GM12878 (cell line): ENCODE measurements at regions not wholly inside any gene's neighbourhood (a gene's known extent, or its start where the extent isn't known, plus 50 kb on each side); places are given as distances from the start of the nearest gene placed in this dataset.

ENCODE experiments used
- ATAC-seq: fragments of 200-7000 bp; cut with Tn5 transposase; 3 replicates; pipeline ENCODE4 v1.9.1; 2020; ENCODE audit warnings: mild to moderate bottlenecking, moderate library complexity
- BruUV-seq: library from RNA; stranded (reverse); fragments of 400-500 nt; replicated peaks from 2 replicates; lab custom pipeline; 2021; lab: Mats Ljungman, UMichigan
- CTCF ChIA-PET: fragments of 300-600 bp; sonication (Branson Sonifier 250); formaldehyde crosslinking; extraction: SDS; loops from one replicate; lab custom pipeline; 2021; ENCODE audit warnings: inconsistent platforms; lab: Yijun Ruan, JAX
- POLR2A ChIA-PET: fragments of 350-600 bp; formaldehyde crosslinking; extraction: SDS; loops from one replicate; lab custom pipeline; 2021; ENCODE audit warnings: inconsistent platforms; lab: Charles Lee
- RAD21 ChIA-PET: fragments of 300-600 bp; sonication (Branson Sonifier 250); formaldehyde crosslinking; loops from one replicate; lab custom pipeline; 2023; ENCODE audit warnings: antibody characterized with exemption; ENCODE audit not compliant: unreplicated experiment; lab: Charles Lee
- SMC1A ChIA-PET: fragments of 300-600 bp; sonication (Branson Sonifier 250); formaldehyde crosslinking; loops from one replicate; lab custom pipeline; 2023; ENCODE audit not compliant: unreplicated experiment, uncharacterized antibody; lab: Charles Lee
- DNase-seq: peaks from one replicate; pipeline ENCODE4 v3.0.0-alpha.2; 2011; ENCODE audit warnings: low read depth, low spot score
- FAIRE-seq: peaks from 3 replicates; lab custom pipeline; 2011; peaks lifted over from hg19 to GRCh38; lab: Jason Lieb, UNC
- H2AFZ ChIP-seq: 2 replicates; pipeline ENCODE4 v1.6.0; 2011; ENCODE audit warnings: low read depth, low read length, control low read depth; ENCODE audit not compliant: control insufficient read depth
- H3K27ac ChIP-seq: 2 replicates; pipeline ENCODE4 v1.5.1; 2011; ENCODE audit warnings: control low read depth; ENCODE audit not compliant: control insufficient read depth, insufficient read depth
- H3K27me3 ChIP-seq, 2 experiments: replicated peaks in 1 of 2; 2 replicates each; pipeline versions ENCODE4 v1.6.0 to v1.6.1; 2011; ENCODE audit warnings: low read length in 1 of 2; ENCODE audit not compliant: control insufficient read depth in 2 of 2, insufficient read depth in 2 of 2
- H3K36me3 ChIP-seq, 2 experiments: 2 replicates each; pipeline ENCODE4 v1.5.1; 2011; ENCODE audit warnings: low read length in 1 of 2; ENCODE audit not compliant: control insufficient read depth in 2 of 2, insufficient read depth in 2 of 2
- H3K4me1 ChIP-seq: 2 replicates; pipeline ENCODE4 v1.6.1; 2011; ENCODE audit warnings: mild to moderate bottlenecking, low read length, moderate library complexity, mixed read lengths; ENCODE audit not compliant: control insufficient read depth, insufficient read depth
- H3K4me2 ChIP-seq: 2 replicates; pipeline ENCODE4 v1.6.0; 2011; ENCODE audit warnings: control low read depth; ENCODE audit not compliant: control insufficient read depth, insufficient read depth
- H3K4me3 ChIP-seq: fragments of 200-600 bp; sonication (generic); 2 replicates; pipeline ENCODE4 v1.5.1; 2016
- H3K79me2 ChIP-seq: 2 replicates; pipeline ENCODE4 v1.6.0; 2011; ENCODE audit warnings: low read length; ENCODE audit not compliant: control insufficient read depth, insufficient read depth
- H3K9ac ChIP-seq: 2 replicates; pipeline ENCODE4 v1.8.0; 2011; ENCODE audit warnings: low read length, control low read depth, mixed read lengths; ENCODE audit not compliant: control insufficient read depth, insufficient read depth
- H3K9me3 ChIP-seq: replicated peaks from 3 replicates; pipeline ENCODE4 v1.5.1; 2011; ENCODE audit warnings: mild to moderate bottlenecking, low read length; ENCODE audit not compliant: control insufficient read depth, insufficient read depth
- H4K20me1 ChIP-seq: 2 replicates; pipeline ENCODE4 v1.6.0; 2011; ENCODE audit not compliant: control insufficient read depth, insufficient read depth
- CHD4 ChIP-seq: fragments of 200-600 bp; sonication (generic); IDR thresholded peaks from 2 replicates; pipeline ENCODE4 v1.6.1; 2016; ENCODE audit warnings: mild to moderate bottlenecking
- E2F4 ChIP-seq: IDR thresholded peaks from 2 replicates; pipeline ENCODE4 v1.6.1; 2012; ENCODE audit warnings: low read depth, low read length, improper control_type of control experiment
- EGR1 ChIP-seq, 2 experiments: IDR thresholded peaks; 1 replicate in 1 of 2; 2 replicates in 1 of 2; pipeline ENCODE4 v1.6.1; 2011 to 2012; ENCODE audit warnings: low read depth in 2 of 2, low read length in 2 of 2, borderline replicate concordance in 1 of 2, mild to moderate bottlenecking in 1 of 2, moderate library complexity in 1 of 2
- ELK1 ChIP-seq: IDR thresholded peaks from 2 replicates; pipeline ENCODE4 v1.6.1; 2012; ENCODE audit warnings: low read depth, low read length, improper control_type of control experiment
- ESRRA ChIP-seq: IDR thresholded peaks from 2 replicates; pipeline ENCODE4 v1.6.1; 2012; ENCODE audit warnings: mild to moderate bottlenecking, low read length, improper control_type of control experiment
- FOS ChIP-seq: IDR thresholded peaks from 3 replicates; pipeline ENCODE4 v1.6.1; 2011; ENCODE audit warnings: borderline replicate concordance; ENCODE audit not compliant: insufficient read length; ENCODE audit errors: extremely low read depth
- HDAC6 ChIP-seq: fragments of 200-600 bp; sonication (generic); IDR thresholded peaks from one replicate; pipeline ENCODE4 v1.8.0; 2017; ENCODE audit warnings: antibody characterized with exemption; ENCODE audit not compliant: unreplicated experiment
- JUND ChIP-seq: IDR thresholded peaks from 2 replicates; pipeline ENCODE4 v1.6.1; 2012; ENCODE audit warnings: low read depth, mild to moderate bottlenecking, low read length, improper control_type of control experiment, moderate library complexity
- MXI1 ChIP-seq: fragments of 150-350 bp; IDR thresholded peaks from 2 replicates; pipeline ENCODE4 v1.6.1; 2011; ENCODE audit warnings: low read depth, mild to moderate bottlenecking, inconsistent platforms, low read length, improper control_type of control experiment
- NFYB ChIP-seq: IDR thresholded peaks from 2 replicates; pipeline ENCODE4 v1.6.1; 2011; ENCODE audit warnings: low read depth, mild to moderate bottlenecking, low read length, improper control_type of control experiment, moderate library complexity; ENCODE audit not compliant: insufficient read depth
- POLR2AphosphoS5 ChIP-seq: IDR thresholded peaks from 2 replicates; pipeline ENCODE4 v1.6.1; 2011; ENCODE audit warnings: mild to moderate bottlenecking, low read length, inconsistent platforms
- SUZ12 ChIP-seq: fragments of 200-600 bp; sonication (generic); IDR thresholded peaks from one replicate; pipeline ENCODE4 v1.6.1; 2018; ENCODE audit warnings: antibody characterized with exemption, mild to moderate bottlenecking; ENCODE audit not compliant: unreplicated experiment
- YBX1 ChIP-seq: fragments of 450-650 bp; IDR thresholded peaks from 2 replicates; pipeline ENCODE4 v1.6.1; 2016; ENCODE audit warnings: antibody characterized with exemption
- YY1 ChIP-seq: IDR thresholded peaks from 2 replicates; pipeline ENCODE4 v1.6.1; 2011; ENCODE audit warnings: low read depth, mild to moderate bottlenecking, low read length
- ZZZ3 ChIP-seq: IDR thresholded peaks from 2 replicates; pipeline ENCODE4 v1.6.1; 2011; ENCODE audit warnings: low read depth; ENCODE audit not compliant: control insufficient read depth, insufficient read length
- WGBS: methylation state at CpG from one replicate; pipeline ENCODE4 v1.1.6; 2016; ENCODE audit warnings: low lambda C conversion rate; ENCODE audit not compliant: insufficient replicate concordance, insufficient coverage; ENCODE audit errors: missing lambda C conversion rate; 5-methylcytosine and 5-hydroxymethylcytosine counted together
- in situ Hi-C: fragments of 300-500 bp; cut with MboI; formaldehyde crosslinking; loops from 9 replicates; pipeline ENCODE4 v1.14.3; 2018; ENCODE audit warnings: mixed read lengths
- intact Hi-C: fragments of 100-400 bp; cut with micrococcal nuclease; formaldehyde crosslinking; loops from one replicate; pipeline ENCODE4 v1.14.2; 2022; ENCODE audit not compliant: unreplicated experiment
- TF ChIP-seq, protein P1 (sequence below): fragments of 450-650 bp; conservative IDR thresholded peaks from 2 replicates; pipeline ENCODE4 v1.6.1; 2017; ENCODE audit warnings: mild to moderate bottlenecking, moderate library complexity

- no peak overlapping the region for H2AFZ ChIP-seq
- no peaks in the 10 kb centered on the region; the same call in 2 of the 3 replicates for H3K9me3 ChIP-seq
- intact Hi-C loops = loop anchor here (10.0 kb wide), 1 partner anchor 103 kb away; no protein-coding TSS in a partner anchor
- peaks cover 7% of the 10 kb centered on the region for H3K4me1 ChIP-seq
- H3K9ac ChIP-seq = no peak overlapping the region
- TF ChIP-seq POLR2AphosphoS5 (no peak), HDAC6 (no peak), SUZ12 (no peak), FOS (no peak), E2F4 (no peak), EGR1 (IDR thresholded peaks at IDR 0.05; ENCODE audit: borderline replicate concordance in 1 of 2, low read depth in 2 of 2, low read length in 2 of 2) (no peak), CHD4 (no peak), JUND (no peak), YY1 (no peak), NFYB (no peak), MXI1 (no peak), YBX1 (no peak), ELK1 (no peak), ZZZ3 (no peak), ESRRA (no peak)
- TF ChIP-seq, protein P1, sequence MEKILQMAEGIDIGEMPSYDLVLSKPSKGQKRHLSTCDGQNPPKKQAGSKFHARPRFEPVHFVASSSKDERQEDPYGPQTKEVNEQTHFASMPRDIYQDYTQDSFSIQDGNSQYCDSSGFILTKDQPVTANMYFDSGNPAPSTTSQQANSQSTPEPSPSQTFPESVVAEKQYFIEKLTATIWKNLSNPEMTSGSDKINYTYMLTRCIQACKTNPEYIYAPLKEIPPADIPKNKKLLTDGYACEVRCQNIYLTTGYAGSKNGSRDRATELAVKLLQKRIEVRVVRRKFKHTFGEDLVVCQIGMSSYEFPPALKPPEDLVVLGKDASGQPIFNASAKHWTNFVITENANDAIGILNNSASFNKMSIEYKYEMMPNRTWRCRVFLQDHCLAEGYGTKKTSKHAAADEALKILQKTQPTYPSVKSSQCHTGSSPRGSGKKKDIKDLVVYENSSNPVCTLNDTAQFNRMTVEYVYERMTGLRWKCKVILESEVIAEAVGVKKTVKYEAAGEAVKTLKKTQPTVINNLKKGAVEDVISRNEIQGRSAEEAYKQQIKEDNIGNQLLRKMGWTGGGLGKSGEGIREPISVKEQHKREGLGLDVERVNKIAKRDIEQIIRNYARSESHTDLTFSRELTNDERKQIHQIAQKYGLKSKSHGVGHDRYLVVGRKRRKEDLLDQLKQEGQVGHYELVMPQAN = no peak
- TF ChIP-seq, all 136 proteins: peak for 0
- no peaks in the 10 kb centered on the region for H3K79me2 ChIP-seq
- RAD21 ChIA-PET = no interaction called here
- FAIRE-seq = no peak
- no peaks in the 10 kb centered on the region for H3K36me3 ChIP-seq
- H3K4me2 ChIP-seq = no peak overlapping the region
- in situ Hi-C loops = no loop called here
- no peak overlapping the region for H3K4me3 ChIP-seq
- WGBS = 31% methylated on average over 6 of the region's 6 CpGs
- BruUV-seq = no TSS peak
- POLR2A ChIA-PET = no interaction called here
- SMC1A ChIA-PET = no interaction called here
- no peak for DNase-seq
- ATAC-seq = no peak
- no peaks in the 10 kb centered on the region for H4K20me1 ChIP-seq
- no peak overlapping the region for H3K27ac ChIP-seq
- H3K27me3 ChIP-seq = peaks cover 0 to 2% of the 10 kb centered on the region in 2 experiments; a peak in 1 of 4 replicates
- CTCF ChIA-PET = no interaction called here
These were observed 122.2 kb upstream of the PTPN1 start for GRCh38 chr20:50387996-50388332.
